ENCODE measurements at regions not wholly inside any gene's neighbourhood (a gene's known extent, or its start where the extent isn't known, plus 50 kb on each side); places are given as distances from the start of the nearest gene placed in this dataset.

DNA sequence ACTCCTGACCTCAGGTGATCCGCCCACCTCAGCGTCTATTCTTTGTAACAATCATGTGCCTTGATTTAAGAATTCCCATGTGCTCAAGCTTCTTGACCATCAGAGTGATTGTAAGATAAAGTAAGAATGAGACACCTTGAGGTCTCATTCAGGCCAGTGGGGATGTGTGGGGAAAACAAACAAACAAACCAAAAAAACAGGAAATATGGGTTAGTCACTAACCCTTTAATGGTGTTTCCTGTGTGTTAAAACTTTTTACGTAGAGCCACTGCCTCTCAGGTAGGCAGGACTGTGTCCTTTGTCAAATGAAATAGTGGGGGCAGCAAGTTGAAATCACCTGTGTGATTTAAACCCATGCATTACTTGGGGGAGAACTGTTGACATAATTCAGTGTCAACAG, 91.5 kb upstream of the DHRSX start:
- Histone ChIP-seq H3K27ac (ENCODE audit: low read depth, low read length) (no peak overlapping the region), H3K9me3 (ENCODE audit: control insufficient read depth, insufficient read depth, low read length) (no peaks in the 10 kb centered on the region), H3K4me3 (ENCODE audit: low read depth, low read length) (no peak overlapping the region), H3K27me3 (ENCODE audit: control insufficient read depth, insufficient read depth, low read length) (no peaks in the 10 kb centered on the region)
- CTCF ChIA-PET = no interaction called here
- POLR2A ChIA-PET = no interaction called here
- TF ChIP-seq, protein P1, sequence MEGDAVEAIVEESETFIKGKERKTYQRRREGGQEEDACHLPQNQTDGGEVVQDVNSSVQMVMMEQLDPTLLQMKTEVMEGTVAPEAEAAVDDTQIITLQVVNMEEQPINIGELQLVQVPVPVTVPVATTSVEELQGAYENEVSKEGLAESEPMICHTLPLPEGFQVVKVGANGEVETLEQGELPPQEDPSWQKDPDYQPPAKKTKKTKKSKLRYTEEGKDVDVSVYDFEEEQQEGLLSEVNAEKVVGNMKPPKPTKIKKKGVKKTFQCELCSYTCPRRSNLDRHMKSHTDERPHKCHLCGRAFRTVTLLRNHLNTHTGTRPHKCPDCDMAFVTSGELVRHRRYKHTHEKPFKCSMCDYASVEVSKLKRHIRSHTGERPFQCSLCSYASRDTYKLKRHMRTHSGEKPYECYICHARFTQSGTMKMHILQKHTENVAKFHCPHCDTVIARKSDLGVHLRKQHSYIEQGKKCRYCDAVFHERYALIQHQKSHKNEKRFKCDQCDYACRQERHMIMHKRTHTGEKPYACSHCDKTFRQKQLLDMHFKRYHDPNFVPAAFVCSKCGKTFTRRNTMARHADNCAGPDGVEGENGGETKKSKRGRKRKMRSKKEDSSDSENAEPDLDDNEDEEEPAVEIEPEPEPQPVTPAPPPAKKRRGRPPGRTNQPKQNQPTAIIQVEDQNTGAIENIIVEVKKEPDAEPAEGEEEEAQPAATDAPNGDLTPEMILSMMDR (IDR thresholded peaks at IDR 0.05; ENCODE audit: low read depth, low read length) = no peak
- DNase-seq (ENCODE audit: low read depth, low spot score) = no peak

DNA sequence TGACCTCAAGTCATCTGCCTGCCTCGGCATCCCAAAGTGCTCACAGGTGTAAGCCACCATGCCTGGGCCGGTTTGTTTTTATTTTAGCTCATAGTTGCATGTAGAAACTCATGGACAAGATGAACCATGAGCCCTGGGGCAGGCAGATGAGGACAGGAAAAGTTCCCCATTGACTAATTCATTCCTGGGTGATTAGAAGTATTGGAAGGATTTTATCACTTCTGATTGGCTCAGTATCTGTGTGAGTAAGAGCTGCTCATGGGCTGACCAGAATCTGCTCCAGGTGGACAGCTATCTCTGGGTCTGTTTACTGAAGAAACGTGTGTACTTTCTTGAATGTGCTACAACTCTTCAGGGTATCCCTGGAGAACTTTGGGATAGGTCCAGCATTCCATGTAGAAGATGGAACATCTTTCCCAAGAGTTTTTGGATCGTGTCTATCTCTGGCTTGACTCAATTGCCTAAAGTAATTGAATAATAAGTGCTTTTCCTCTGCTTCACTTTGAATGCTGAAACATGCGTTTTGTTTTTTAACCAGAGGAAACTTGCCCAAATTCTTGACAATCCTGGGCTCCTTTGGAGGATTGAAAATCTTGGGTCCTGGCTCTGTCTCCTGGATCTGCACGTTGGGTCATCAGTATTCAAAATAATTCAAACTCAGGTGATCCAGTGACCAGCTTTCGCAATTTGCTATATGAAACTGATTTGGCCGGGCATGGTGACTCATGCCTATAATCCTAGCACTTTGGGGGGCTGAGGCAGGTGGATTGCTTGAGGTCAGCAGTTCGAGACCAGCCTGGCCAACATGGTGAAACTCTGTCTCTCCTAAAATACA, 88.6 kb upstream of the DHRSX start:
- peaks cover 18% of the 10 kb centered on the region for H3K27me3 ChIP-seq (ENCODE audit: control insufficient read depth, insufficient read depth, low read length)
- H3K9me3 ChIP-seq (ENCODE audit: control insufficient read depth, insufficient read depth, low read length) = no peaks in the 10 kb centered on the region
- no peak overlapping the region for H3K4me3 ChIP-seq (ENCODE audit: low read depth, low read length)
- TF ChIP-seq, protein P1 (IDR thresholded peaks at IDR 0.05; ENCODE audit: low read depth, low read length) = no peak
- POLR2A ChIA-PET = no interaction called here
- no peak for DNase-seq (ENCODE audit: low read depth, low spot score)
- H3K27ac ChIP-seq (ENCODE audit: low read depth, low read length) = no peak overlapping the region
- CTCF ChIA-PET = no interaction called here

DNA sequence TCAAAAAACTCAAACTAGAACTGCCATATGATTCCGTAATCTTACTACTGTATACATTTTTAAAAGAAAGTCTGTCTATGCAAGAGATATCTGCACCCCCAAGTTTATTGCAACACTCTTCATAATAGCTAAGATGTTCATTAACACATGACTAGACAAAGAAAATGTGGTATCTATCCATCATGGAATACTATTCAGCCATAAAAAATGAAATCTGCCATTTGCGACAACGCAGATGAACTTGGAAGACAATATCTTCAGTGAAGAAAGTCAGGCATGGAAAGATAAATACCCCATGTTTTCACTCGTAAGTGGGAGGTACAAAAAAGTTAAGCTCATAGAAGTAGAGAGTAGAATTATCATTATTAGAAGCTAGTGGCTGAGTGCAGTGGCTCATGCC, 87.3 kb upstream of the DHRSX start:
- ChIA-PET POLR2A (no interaction called here), CTCF (no interaction called here)
- no peak overlapping the region for H3K27ac ChIP-seq (ENCODE audit: low read depth, low read length)
- H3K9me3 ChIP-seq (ENCODE audit: control insufficient read depth, insufficient read depth, low read length) = no peaks in the 10 kb centered on the region
- DNase-seq (ENCODE audit: low read depth, low spot score) = no peak
- peaks cover 21% of the 10 kb centered on the region for H3K27me3 ChIP-seq (ENCODE audit: control insufficient read depth, insufficient read depth, low read length)
- TF ChIP-seq, protein P1 (IDR thresholded peaks at IDR 0.05; ENCODE audit: low read depth, low read length) = no peak
- no peak overlapping the region for H3K4me3 ChIP-seq (ENCODE audit: low read depth, low read length)

DNA sequence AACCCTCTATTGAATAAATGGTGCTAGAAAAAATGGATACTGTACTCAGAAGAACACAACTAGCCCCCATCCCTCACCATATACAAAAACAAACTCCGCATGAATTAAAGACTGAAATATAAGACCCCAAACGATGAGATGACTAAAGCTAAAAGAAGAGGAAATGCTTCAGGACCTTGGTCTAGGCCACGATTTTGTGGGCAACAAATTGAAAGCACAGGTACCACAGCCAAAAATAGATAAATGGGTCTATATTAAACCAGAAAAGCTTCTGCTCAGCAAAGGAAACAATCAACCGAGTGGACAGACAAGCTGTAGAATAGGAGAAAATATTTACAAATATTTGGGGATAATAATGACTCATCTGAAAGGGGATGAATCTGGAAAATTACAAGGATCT, 86.4 kb upstream of the DHRSX start:
- Histone ChIP-seq H3K27ac (ENCODE audit: low read depth, low read length) (no peak overlapping the region), H3K9me3 (ENCODE audit: control insufficient read depth, insufficient read depth, low read length) (no peaks in the 10 kb centered on the region), H3K27me3 (ENCODE audit: control insufficient read depth, insufficient read depth, low read length) (peaks cover 30% of the 10 kb centered on the region), H3K4me3 (ENCODE audit: low read depth, low read length) (no peak overlapping the region)
- ChIA-PET POLR2A (no interaction called here), CTCF (no interaction called here)
- no peak for DNase-seq (ENCODE audit: low read depth, low spot score)
- TF ChIP-seq, protein P1 (IDR thresholded peaks at IDR 0.05; ENCODE audit: low read depth, low read length) = no peak

DNA sequence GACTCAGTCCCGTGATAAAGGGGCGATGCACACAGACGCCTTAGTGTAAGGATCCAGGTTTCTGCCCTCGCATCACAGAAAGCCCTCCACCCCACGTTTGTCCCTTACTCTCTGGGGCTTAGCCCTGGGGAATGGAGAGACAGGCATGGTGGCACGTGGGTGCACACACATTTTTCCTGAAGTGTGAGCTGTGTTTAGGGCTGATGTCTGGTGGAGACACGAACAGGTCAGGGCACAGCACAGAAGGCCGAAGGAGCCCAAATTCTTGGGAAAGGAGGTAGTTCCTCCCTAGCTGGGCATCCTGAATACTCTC, 84.3 kb upstream of the DHRSX start:
- DNase-seq (ENCODE audit: low read depth, low spot score) = no peak
- Histone ChIP-seq H3K27ac (ENCODE audit: low read depth, low read length) (no peak overlapping the region), H3K27me3 (ENCODE audit: control insufficient read depth, insufficient read depth, low read length) (peaks cover 38% of the 10 kb centered on the region), H3K4me3 (ENCODE audit: low read depth, low read length) (no peak overlapping the region), H3K9me3 (ENCODE audit: control insufficient read depth, insufficient read depth, low read length) (no peaks in the 10 kb centered on the region)
- ChIA-PET POLR2A (no interaction called here), CTCF (no interaction called here)
- TF ChIP-seq, protein P1 (IDR thresholded peaks at IDR 0.05; ENCODE audit: low read depth, low read length) = no peak
